CD4-positive, alpha-beta T cell treated with Interleukin-21 for 1 hour (primary cell): ENCODE measurements at regions not wholly inside any gene's neighbourhood (a gene's known extent, or its start where the extent isn't known, plus 50 kb on each side); places are given as distances from the start of the nearest gene placed in this dataset.
"Not testable (repeated sequence)": the region's sequence is repeated elsewhere in the genome, so short reads cannot be mapped to it uniquely, and the experiment has no call there.

Experiments
- DNase-seq: peaks from one replicate; pipeline ENCODE4 v3.0.0-alpha.2; 2020

DNA sequence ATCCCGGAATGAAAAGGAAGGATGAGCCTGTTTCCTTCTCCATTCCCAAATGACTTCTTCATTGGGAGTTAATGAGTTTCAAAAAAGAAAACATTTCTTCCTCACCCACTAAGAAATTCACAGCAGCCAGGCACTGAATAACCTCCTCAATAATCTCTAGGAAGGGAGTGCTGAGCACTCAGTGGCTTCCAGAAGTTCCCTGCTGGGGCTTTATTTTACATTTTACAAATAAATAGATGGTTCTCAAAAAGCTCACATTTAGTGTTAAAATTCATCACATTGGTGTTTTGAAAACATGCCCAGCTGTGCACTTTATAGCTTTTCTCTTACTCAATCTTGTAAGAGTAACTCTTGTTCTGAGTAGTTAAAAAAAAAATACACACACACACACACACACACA lies 148.9 kb upstream of the PFKP start:
- DNase-seq = no peak

- DNase-seq = no peak
Observed at GRCh38 chr10:2917926-2918325, 149.4 kb upstream of the PFKP start.

DNA sequence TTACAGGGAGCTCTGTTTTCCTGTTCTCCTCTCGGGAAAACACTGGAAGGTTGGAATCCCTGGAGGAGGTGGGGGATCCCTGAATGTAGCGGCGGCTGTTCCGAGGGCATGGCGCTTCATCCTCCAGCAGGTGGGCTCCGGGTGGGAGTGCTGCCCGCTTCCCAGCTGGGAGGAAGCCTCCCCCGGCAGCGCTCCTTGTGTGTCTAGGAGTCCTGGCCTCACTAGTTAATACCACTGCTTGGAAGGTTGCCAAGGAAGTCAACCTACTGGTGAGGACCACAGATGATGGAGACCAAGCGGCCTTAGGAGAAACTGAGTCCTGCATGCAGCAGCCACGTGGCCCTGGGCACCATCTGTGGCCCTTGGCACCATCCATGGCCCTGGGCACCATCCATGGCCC lies 151.9 kb upstream of the PFKP start:
- DNase-seq = no peak

GRCh38 chr10:2914741-2915140 lies 152.6 kb upstream of the PFKP start:
- no peak for DNase-seq

DNA sequence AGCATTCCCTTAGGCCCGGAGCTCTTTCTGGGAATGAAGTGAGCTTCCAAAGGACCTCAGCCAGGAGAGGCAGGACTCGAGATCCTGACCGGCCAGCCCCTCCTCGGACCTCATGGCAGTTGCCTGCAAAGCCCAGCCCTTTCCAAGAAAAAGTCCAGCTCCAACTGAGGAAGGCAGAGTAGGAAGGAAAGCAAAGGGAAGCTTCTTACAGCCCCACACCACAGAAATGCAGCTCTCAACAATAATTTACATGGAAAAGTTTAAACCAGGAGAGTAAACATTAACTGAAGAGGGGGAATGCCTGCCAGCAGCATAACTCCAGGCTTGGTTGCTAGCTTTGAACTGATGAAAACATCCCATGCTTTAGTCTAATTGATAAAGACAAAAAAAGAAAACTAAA lies 153.9 kb upstream of the PFKP start:
- DNase-seq = no peak

DNA sequence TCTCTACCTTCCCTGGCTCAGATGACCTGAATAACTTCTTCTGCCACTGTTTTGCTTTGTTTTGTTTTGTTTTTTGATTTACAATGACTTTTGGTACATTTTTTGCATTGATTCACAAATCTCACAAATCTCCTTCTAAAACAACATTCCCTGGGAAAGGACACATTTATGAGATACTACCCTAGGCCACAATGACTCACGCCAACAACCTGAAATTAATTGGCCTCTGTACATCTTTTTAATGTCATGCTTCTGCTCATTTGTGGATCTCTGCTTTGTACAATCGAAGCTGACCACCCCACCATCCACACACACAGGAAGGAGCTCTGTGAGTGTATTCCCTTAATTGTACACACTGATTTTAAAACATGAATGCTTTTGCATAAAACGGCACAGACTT lies 156.7 kb upstream of the PFKP start:
- DNase-seq = no peak

DNA sequence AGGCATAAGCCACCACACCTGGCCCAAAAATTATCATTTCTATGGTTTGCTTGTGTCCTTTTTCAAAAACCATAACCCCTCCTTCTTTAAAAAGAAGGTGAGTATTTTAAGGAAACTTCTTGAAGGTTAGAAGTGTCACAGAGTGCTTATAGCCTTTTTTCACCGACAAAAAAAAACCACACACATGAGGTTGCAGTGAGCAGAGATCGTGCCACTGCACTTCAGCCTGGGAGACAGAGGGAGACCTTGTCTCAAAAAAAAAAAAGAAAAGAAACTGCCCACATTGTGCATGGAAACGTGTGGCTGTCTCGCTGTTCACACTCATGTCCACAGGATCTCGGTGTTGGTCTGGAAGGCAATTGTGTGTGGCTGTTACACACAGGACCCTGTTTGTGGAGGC lies 157.4 kb upstream of the PFKP start:
- no peak for DNase-seq

GRCh38 chr10:2908851-2909630 lies 158.3 kb upstream of the PFKP start:
- peak; percentile 7 for DNase-seq

GRCh38 chr10:2906974-2907373 lies 160.4 kb upstream of the PFKP start:
- no peak for DNase-seq

- no peak for DNase-seq
Observed at GRCh38 chr10:2905851-2906250, 161.5 kb upstream of the PFKP start.

DNA sequence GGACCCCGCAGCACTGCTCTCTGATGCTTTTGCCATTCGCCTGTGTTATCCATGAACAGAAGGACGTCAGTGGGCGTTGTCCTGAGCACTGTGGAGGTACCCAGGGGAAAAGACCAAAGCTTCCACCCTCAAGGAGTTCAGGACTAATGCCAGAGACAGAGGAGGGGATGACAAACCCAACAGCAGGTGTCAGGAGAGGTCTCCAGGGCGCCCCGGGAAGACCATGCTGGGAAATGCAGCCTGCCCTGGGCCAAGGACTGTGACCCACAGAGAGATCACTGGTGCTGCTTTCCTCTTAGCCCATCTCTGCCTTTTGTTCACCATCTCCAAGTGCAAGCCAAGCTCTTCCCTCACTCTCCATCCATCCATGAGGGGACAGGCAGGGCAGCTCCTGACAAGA lies 166.8 kb upstream of the PFKP start:
- no peak for DNase-seq

GRCh38 chr10:2899246-2899951 lies 167.9 kb upstream of the PFKP start:
- no peak for DNase-seq

DNA sequence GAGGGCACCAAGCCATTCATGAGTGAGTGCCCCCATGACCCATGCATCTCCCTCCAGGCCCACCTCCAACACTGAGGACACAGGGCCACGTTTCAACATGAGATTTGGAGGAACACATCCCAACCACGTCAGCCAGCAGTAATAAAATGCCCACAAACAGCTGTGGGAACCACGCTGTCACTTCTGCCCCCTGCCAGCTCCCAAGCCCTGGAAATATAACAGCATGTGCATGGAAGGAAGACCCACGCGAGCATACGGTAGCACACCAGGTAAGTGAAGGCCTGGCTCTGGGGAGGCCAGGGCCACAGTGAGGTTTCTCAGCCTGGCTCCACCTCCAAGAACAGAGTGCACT lies 168.9 kb upstream of the PFKP start:
- DNase-seq = no peak

DNA sequence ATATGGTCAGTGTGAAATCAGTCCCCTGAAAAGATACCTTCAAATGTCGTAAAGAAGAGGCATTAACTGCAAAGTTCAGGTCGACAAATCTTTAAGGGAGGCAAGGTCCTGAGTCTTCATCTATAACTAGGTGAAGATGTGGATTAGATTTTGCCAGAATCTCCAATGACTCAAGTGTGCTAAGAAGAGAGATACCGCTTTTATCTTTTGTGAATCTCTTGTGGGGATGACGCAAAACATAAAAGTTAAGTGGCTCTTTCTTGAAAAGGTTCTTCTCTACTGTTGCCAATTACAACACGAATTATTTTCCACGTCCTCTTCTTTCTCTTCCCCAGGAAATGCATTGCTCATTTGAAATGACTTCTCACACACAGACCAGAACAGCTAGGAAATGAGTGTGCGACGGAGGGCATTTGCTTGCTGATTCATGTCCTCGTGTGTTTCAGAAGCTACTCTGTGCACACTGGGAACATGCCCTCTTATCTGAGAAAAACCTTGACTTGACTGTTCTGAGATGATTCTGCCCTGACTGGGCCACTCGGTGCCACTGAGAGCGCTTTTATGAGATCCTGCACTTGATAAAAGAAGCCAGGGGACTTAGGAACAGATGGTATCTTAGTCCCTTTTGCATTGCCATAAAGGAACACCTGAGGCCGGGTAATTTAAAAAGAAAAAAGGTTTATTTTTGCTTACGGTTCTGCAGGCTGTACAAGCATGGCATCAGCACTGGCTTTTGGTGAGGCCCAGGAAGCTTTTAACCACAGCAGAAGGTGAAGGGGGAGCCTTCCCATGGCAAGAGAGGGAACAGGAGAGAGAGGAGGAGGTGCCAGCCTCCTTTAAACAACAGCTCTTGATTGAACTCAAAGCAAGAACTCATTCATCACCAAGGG lies 169.5 kb upstream of the PFKP start:
- DNase-seq = no peak

DNA sequence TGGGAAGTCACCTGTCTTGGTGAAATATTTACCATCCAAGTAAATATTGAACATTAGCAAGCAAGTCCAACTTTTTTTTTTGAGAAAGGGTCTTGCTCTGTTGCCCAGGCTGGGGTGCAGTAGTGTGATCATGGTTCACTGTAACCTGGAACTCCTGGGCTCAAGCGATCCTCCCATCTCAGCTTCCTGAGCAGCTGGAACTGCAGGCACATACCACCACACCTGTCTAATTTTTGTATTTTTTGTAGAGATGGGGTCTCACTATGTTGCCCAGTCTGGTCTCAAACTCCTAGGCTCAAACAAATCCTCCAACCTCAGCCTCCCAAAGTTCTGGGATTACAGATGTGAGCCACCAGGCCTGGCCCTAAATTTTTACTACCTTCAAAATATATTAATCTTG lies 171.0 kb upstream of the PFKP start:
- not testable (repeated sequence) for DNase-seq

DNA sequence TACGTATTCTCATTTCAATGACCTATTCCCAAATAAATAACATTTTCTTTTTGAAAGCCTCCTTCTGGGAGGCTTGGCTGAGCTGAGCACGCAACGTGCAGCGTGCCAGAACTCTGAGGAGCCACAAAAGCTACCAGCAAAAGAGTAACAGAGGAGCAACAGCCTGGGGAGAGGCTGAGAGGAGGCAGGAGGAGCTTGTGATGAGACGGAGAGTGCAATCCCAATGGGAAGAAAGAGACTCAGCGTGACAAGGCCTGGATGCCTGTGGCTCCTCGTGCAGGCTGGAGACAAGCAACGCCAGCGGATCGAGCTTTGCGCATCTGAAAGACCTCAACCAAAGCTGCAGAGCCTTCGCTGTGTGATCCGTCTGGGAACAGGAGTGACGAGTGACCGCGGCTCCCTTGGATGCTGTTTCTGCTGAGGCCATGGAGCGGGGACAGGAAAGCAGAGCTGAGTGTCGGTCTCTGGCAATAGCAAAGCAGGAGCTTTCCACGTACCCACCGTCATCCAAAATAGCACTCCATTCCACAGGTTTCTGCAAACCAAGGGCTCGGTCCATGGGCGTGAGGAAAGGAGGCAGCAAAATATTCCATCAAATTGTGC lies 171.7 kb upstream of the PFKP start:
- DNase-seq = no peak

GRCh38 chr10:2893991-2894390 lies 173.4 kb upstream of the PFKP start:
- DNase-seq = no peak

DNA sequence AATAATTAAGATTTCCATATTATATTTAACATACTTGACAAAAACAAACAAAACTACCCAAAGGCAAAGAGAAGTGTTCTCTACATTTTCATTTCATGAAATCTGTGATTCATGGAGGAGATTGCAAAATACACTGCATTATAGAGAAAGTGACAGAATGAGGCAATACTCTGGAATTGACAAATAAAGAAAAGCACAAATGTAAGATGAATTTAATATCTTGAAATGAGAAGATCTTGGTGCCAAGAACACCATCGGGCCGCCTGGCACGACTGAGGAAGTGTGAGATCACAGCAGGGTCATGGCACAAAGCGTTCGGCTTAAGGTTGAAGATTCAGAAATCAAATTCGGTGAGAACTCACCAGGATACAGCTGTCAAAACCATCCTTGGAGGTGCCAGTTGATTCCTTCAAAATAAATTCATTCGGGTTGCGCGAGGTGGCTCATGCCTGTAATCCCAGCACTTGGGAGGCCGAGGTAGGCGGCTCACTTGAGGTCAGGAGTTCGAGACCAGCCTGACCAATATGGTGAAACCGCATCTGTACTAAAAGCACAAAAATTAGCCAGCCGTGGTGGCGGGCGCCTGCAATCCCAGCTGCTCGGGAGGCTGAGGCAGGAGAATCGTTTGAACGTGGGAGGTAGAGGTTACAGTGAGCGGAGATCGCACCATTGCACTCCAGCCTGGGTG lies 174.0 kb upstream of the PFKP start:
- no peak for DNase-seq

- no peak for DNase-seq
Observed at GRCh38 chr10:2891770-2892124, 175.6 kb upstream of the PFKP start.

- DNase-seq = no peak
Observed at GRCh38 chr10:2891073-2891769, 176.1 kb upstream of the PFKP start.

DNA sequence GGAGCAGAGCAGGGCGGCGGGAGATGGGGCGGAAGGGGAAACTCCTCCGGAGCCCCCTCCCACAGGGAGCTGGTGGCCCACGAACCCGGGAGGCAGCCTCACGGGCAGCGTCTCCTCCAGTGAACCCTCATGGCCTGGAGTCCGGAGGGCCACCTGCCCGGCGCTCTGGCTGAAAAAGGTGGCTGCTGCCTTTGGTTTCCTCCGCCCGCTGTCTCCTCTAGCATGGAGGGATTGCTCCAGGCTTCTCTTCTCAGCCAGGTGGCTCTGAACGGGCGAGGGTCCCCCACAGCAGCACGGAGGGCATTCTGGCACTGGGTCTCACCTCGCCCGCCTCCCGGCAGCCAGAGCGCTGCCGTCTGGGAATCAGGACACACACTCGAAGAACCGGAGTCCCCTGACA lies 177.3 kb upstream of the PFKP start:
- DNase-seq = no peak

- DNase-seq = no peak
Observed at GRCh38 chr10:2888403-2889004, 178.8 kb upstream of the PFKP start.
